ENCODE measurements at regions not wholly inside any gene's neighbourhood (a gene's known extent, or its start where the extent isn't known, plus 50 kb on each side); places are given as distances from the start of the nearest gene placed in this dataset.

- no peak for TF ChIP-seq EZH2phosphoT487 (IDR thresholded peaks at IDR 0.05; ENCODE audit: insufficient read depth, low read depth)
- no peak for TF ChIP-seq EZH2 (IDR thresholded peaks at IDR 0.05; ENCODE audit: insufficient read depth, poor library complexity, severe bottlenecking)
These were observed 140.3 kb downstream of the ZNF608 start for GRCh38 chr5:124606093-124606492.
